ENCODE measurements at regions not wholly inside any gene's neighbourhood (a gene's known extent, or its start where the extent isn't known, plus 50 kb on each side); places are given as distances from the start of the nearest gene placed in this dataset.
A peak's percentile ranks its signal among the peaks of the same experiment; 100 is the strongest.

- DNase-seq (ENCODE audit: low read depth): no peak
Measured at GRCh38 chr14:94995551-94995950, 161.8 kb downstream of the DICER1 start.

GRCh38 chr14:94994245-94994644 lies 163.1 kb downstream of the DICER1 start:
- no peak for DNase-seq (ENCODE audit: low read depth)

GRCh38 chr14:94992046-94992445 lies 165.3 kb downstream of the DICER1 start:
- peak; percentile 36 for DNase-seq (ENCODE audit: low read depth)

- DNase-seq (ENCODE audit: low read depth): peak; percentile 60
Measured at GRCh38 chr14:94989946-94990345, 167.4 kb downstream of the DICER1 start.

- DNase-seq (ENCODE audit: low read depth): no peak
Measured at GRCh38 chr14:94989417-94989816, 167.9 kb downstream of the DICER1 start.

- no peak for DNase-seq (ENCODE audit: low read depth)
Measured at GRCh38 chr14:94987409-94987808, 169.9 kb downstream of the DICER1 start.

GRCh38 chr14:94979891-94980290 lies 177.4 kb downstream of the DICER1 start:
- no peak for DNase-seq (ENCODE audit: low read depth)

- DNase-seq (ENCODE audit: low read depth): no peak
Measured at GRCh38 chr14:94977016-94977415, 180.3 kb downstream of the DICER1 start.

GRCh38 chr14:94975366-94975765 lies 182.0 kb downstream of the DICER1 start:
- DNase-seq (ENCODE audit: low read depth): peak; percentile 38

- DNase-seq (ENCODE audit: low read depth): no peak
Measured at GRCh38 chr14:94974893-94975292, 182.4 kb downstream of the DICER1 start.

- no peak for DNase-seq (ENCODE audit: low read depth)
Measured at GRCh38 chr14:94974422-94974821, 182.9 kb downstream of the DICER1 start.

GRCh38 chr14:94971750-94972149 lies 185.6 kb downstream of the DICER1 start:
- no peak for DNase-seq (ENCODE audit: low read depth)

GRCh38 chr14:94970941-94971730 lies 186.2 kb downstream of the DICER1 start:
- DNase-seq (ENCODE audit: low read depth): no peak

- no peak for DNase-seq (ENCODE audit: low read depth)
Measured at GRCh38 chr14:94969766-94970165, 187.6 kb downstream of the DICER1 start.

- DNase-seq (ENCODE audit: low read depth): no peak
Measured at GRCh38 chr14:94966868-94967267, 190.5 kb downstream of the DICER1 start.

GRCh38 chr14:94966344-94966743 lies 191.0 kb downstream of the DICER1 start:
- no peak for DNase-seq (ENCODE audit: low read depth)

- no peak for DNase-seq (ENCODE audit: low read depth)
Measured at GRCh38 chr14:94965551-94966313, 191.6 kb downstream of the DICER1 start.

- DNase-seq (ENCODE audit: low read depth): no peak
Measured at GRCh38 chr14:94964931-94965330, 192.4 kb downstream of the DICER1 start.

GRCh38 chr14:94964181-94964580 lies 193.1 kb downstream of the DICER1 start:
- DNase-seq (ENCODE audit: low read depth): no peak

- DNase-seq (ENCODE audit: low read depth): no peak
Measured at GRCh38 chr14:94963051-94963450, 193.1 kb upstream of the GSC start.

- DNase-seq (ENCODE audit: low read depth): no peak
Measured at GRCh38 chr14:94962166-94962575, 192.3 kb upstream of the GSC start.

GRCh38 chr14:94961386-94962165 lies 191.7 kb upstream of the GSC start:
- no peak for DNase-seq (ENCODE audit: low read depth)
